ENCODE measurements at regions not wholly inside any gene's neighbourhood (a gene's known extent, or its start where the extent isn't known, plus 50 kb on each side); places are given as distances from the start of the nearest gene placed in this dataset.
"Not testable (repeated sequence)": the region's sequence is repeated elsewhere in the genome, so short reads cannot be mapped to it uniquely, and the experiment has no call there.

GRCh38 chr5:34467436-34467835 lies 188.7 kb upstream of the RAI14 start:
- DNase-seq (ENCODE audit: low read depth, low spot score), result no peak
- no peak overlapping the region for H3K4me3 ChIP-seq (ENCODE audit: low read length)

- H3K4me3 ChIP-seq (ENCODE audit: low read length); DNase-seq (ENCODE audit: low read depth, low spot score): not testable (repeated sequence)
These were observed 188.1 kb upstream of the RAI14 start for GRCh38 chr5:34467984-34468383.

GRCh38 chr5:34469971-34470370 lies 186.2 kb upstream of the RAI14 start:
- no peak overlapping the region for H3K4me3 ChIP-seq (ENCODE audit: low read length)
- DNase-seq (ENCODE audit: low read depth, low spot score), result no peak

GRCh38 chr5:34474573-34475021 lies 181.5 kb upstream of the RAI14 start:
- peak; percentile 36 for DNase-seq (ENCODE audit: low read depth, low spot score)
- H3K4me3 ChIP-seq (ENCODE audit: low read length), result no peak overlapping the region

- DNase-seq (ENCODE audit: low read depth, low spot score), result no peak
- H3K4me3 ChIP-seq (ENCODE audit: low read length), result no peak overlapping the region
These were observed 180.7 kb upstream of the RAI14 start for GRCh38 chr5:34475249-34475966.

GRCh38 chr5:34476941-34477565 lies 179.1 kb upstream of the RAI14 start:
- no peak for DNase-seq (ENCODE audit: low read depth, low spot score)
- H3K4me3 ChIP-seq (ENCODE audit: low read length), result no peak overlapping the region

- DNase-seq (ENCODE audit: low read depth, low spot score), result no peak
- no peak overlapping the region for H3K4me3 ChIP-seq (ENCODE audit: low read length)
These were observed 175.2 kb upstream of the RAI14 start for GRCh38 chr5:34480810-34481528.

- no peak overlapping the region for H3K4me3 ChIP-seq (ENCODE audit: low read length)
- DNase-seq (ENCODE audit: low read depth, low spot score), result no peak
These were observed 172.6 kb upstream of the RAI14 start for GRCh38 chr5:34483442-34484033.

- DNase-seq (ENCODE audit: low read depth, low spot score), result no peak
- no peak overlapping the region for H3K4me3 ChIP-seq (ENCODE audit: low read length)
These were observed 171.8 kb upstream of the RAI14 start for GRCh38 chr5:34484216-34484920.

- no peak for DNase-seq (ENCODE audit: low read depth, low spot score)
- no peak overlapping the region for H3K4me3 ChIP-seq (ENCODE audit: low read length)
These were observed 170.4 kb upstream of the RAI14 start for GRCh38 chr5:34485768-34486030.

- H3K4me3 ChIP-seq (ENCODE audit: low read length), result no peak overlapping the region
These were observed 169.8 kb upstream of the RAI14 start for GRCh38 chr5:34486160-34486848.

GRCh38 chr5:34486849-34487158 lies 169.3 kb upstream of the RAI14 start:
- DNase-seq (ENCODE audit: low read depth, low spot score), result no peak
- no peak overlapping the region for H3K4me3 ChIP-seq (ENCODE audit: low read length)

More at GRCh38 chr5:34486160-34486848, 169.8 kb upstream of the RAI14 start:
- peak; percentile 57 for DNase-seq (ENCODE audit: low read depth, low spot score)

GRCh38 chr5:34487159-34487879 lies 168.8 kb upstream of the RAI14 start:
- no peak for DNase-seq (ENCODE audit: low read depth, low spot score)
- H3K4me3 ChIP-seq (ENCODE audit: low read length), result no peak overlapping the region

- no peak overlapping the region for H3K4me3 ChIP-seq (ENCODE audit: low read length)
- DNase-seq (ENCODE audit: low read depth, low spot score), result no peak
These were observed 168.2 kb upstream of the RAI14 start for GRCh38 chr5:34487956-34488355.

- DNase-seq (ENCODE audit: low read depth, low spot score), result no peak
- H3K4me3 ChIP-seq (ENCODE audit: low read length), result no peak overlapping the region
These were observed 167.1 kb upstream of the RAI14 start for GRCh38 chr5:34488984-34489383.

GRCh38 chr5:34490506-34491250 lies 165.4 kb upstream of the RAI14 start:
- H3K4me3 ChIP-seq (ENCODE audit: low read length), result no peak overlapping the region
- no peak for DNase-seq (ENCODE audit: low read depth, low spot score)

- H3K4me3 ChIP-seq (ENCODE audit: low read length), result no peak overlapping the region
- no peak for DNase-seq (ENCODE audit: low read depth, low spot score)
These were observed 164.9 kb upstream of the RAI14 start for GRCh38 chr5:34491251-34491620.

Measured in Jurkat, Clone E6-1 (cell line).